BJ (cell line): ENCODE measurements at regions not wholly inside any gene's neighbourhood (a gene's known extent, or its start where the extent isn't known, plus 50 kb on each side); places are given as distances from the start of the nearest gene placed in this dataset.
"Not testable (repeated sequence)": the region's sequence is repeated elsewhere in the genome, so short reads cannot be mapped to it uniquely, and the experiment has no call there.

Experiments
- CTCF ChIA-PET: fragments of 350-600 bp; formaldehyde crosslinking; extraction: SDS; loops from one replicate; lab custom pipeline; 2021; ENCODE audit warnings: antibody characterized with exemption, inconsistent platforms; lab: Yijun Ruan, JAX
- POLR2A ChIA-PET: fragments of 300-600 bp; sonication (Branson Sonifier 250); formaldehyde crosslinking; extraction: SDS; loops from one replicate; lab custom pipeline; 2021; ENCODE audit warnings: antibody characterized with exemption; lab: Charles Lee
- DNase-seq: peaks from one replicate; pipeline ENCODE4 v3.0.0-alpha.2; 2011; ENCODE audit warnings: low read depth
- H3K27me3 ChIP-seq: 2 replicates; pipeline ENCODE4 v1.6.0; 2011; ENCODE audit warnings: low read length; ENCODE audit not compliant: control insufficient read depth, insufficient read depth
- H3K36me3 ChIP-seq: 2 replicates; pipeline ENCODE4 v1.5.1; 2011; ENCODE audit warnings: low read length; ENCODE audit not compliant: control insufficient read depth, insufficient read depth
- H3K4me3 ChIP-seq: 2 replicates; pipeline ENCODE4 v1.5.1; 2011; ENCODE audit warnings: low read depth, mild to moderate bottlenecking, control low read depth, low read length
- CTCF ChIP-seq: IDR thresholded peaks from 2 replicates; pipeline ENCODE4 v1.5.1; 2011; ENCODE audit warnings: low read depth, mild to moderate bottlenecking, control low read depth, inconsistent platforms, low read length, moderate library complexity; ENCODE audit not compliant: insufficient read depth

- Histone ChIP-seq H3K27me3 (no peaks in the 10 kb centered on the region), H3K36me3 (no peaks in the 10 kb centered on the region), H3K4me3 (no peak overlapping the region)
- CTCF ChIA-PET, result no interaction called here
- no peak for DNase-seq
- TF ChIP-seq CTCF, result no peak
- POLR2A ChIA-PET, result no interaction called here
Measured at GRCh38 chr15:47037003-47037402, 680.3 kb upstream of the SEMA6D start.

GRCh38 chr15:47039225-47039624 lies 678.1 kb upstream of the SEMA6D start:
- Histone ChIP-seq H3K36me3 (no peaks in the 10 kb centered on the region), H3K27me3 (no peaks in the 10 kb centered on the region), H3K4me3 (no peak overlapping the region)
- TF ChIP-seq CTCF, result no peak
- CTCF ChIA-PET, result interaction anchor here (1.2 kb wide), 1 partner anchor 728 kb away, joined by 4 read pairs; no protein-coding TSS in a partner anchor
- no peak for DNase-seq
- POLR2A ChIA-PET, result no interaction called here

- Histone ChIP-seq H3K27me3 (no peaks in the 10 kb centered on the region), H3K36me3 (no peaks in the 10 kb centered on the region), H3K4me3 (no peak overlapping the region)
- POLR2A ChIA-PET, result no interaction called here
- no peak for DNase-seq
- no peak for TF ChIP-seq CTCF
- CTCF ChIA-PET, result no interaction called here
Measured at GRCh38 chr15:47041301-47041700, 676.0 kb upstream of the SEMA6D start.

GRCh38 chr15:47047981-47048380 lies 669.3 kb upstream of the SEMA6D start:
- H3K27me3 ChIP-seq, H3K4me3 ChIP-seq, CTCF ChIA-PET, H3K36me3 ChIP-seq, POLR2A ChIA-PET, DNase-seq: not testable (repeated sequence)

GRCh38 chr15:47066392-47066791 lies 650.9 kb upstream of the SEMA6D start:
- H3K4me3 ChIP-seq, result no peak overlapping the region
- ChIA-PET CTCF (no interaction called here), POLR2A (no interaction called here)
- TF ChIP-seq CTCF, result no peak
- no peaks in the 10 kb centered on the region for H3K27me3 ChIP-seq
- DNase-seq, result no peak
- no peaks in the 10 kb centered on the region for H3K36me3 ChIP-seq

- DNase-seq, H3K36me3 ChIP-seq, H3K27me3 ChIP-seq, POLR2A ChIA-PET, CTCF ChIA-PET, H3K4me3 ChIP-seq: not testable (repeated sequence)
Measured at GRCh38 chr15:47077846-47078245, 639.5 kb upstream of the SEMA6D start.
